Tibial artery (tissue), 4 donors: ENCODE measurements at regions not wholly inside any gene's neighbourhood (a gene's known extent, or its start where the extent isn't known, plus 50 kb on each side); places are given as distances from the start of the nearest gene placed in this dataset.
"Not testable (repeated sequence)": the region's sequence is repeated elsewhere in the genome, so short reads cannot be mapped to it uniquely, and the experiment has no call there.

Experiments
- DNase-seq, 2 donors: peaks; one replicate each; pipeline ENCODE4 v3.0.0-alpha.2; 2019
- H3K27ac ChIP-seq, 2 donors: fragments of 200-600 bp; sonication (generic) in 1 of 2; 1 replicate in 1 of 2; 2 replicates in 1 of 2; pipeline ENCODE4 v1.5.1; 2018 to 2019; ENCODE audit warnings: mild to moderate bottlenecking in 1 of 2
- H3K27me3 ChIP-seq, 2 donors: fragments of 200-600 bp; sonication (generic) in 1 of 2; one replicate each; pipeline versions ENCODE4 v1.5.1 to v1.6.0; 2016 to 2019
- H3K36me3 ChIP-seq, 3 donors: fragments of 200-600 bp; sonication (generic) in 2 of 3; one replicate each; pipeline ENCODE4 v1.5.1; 2016 to 2019; ENCODE audit warnings: mild to moderate bottlenecking in 2 of 3
- H3K4me1 ChIP-seq, 4 donors: fragments of 200-600 bp; sonication (generic) in 2 of 4; 1 replicate in 3 of 4; 2 replicates in 1 of 4; pipeline ENCODE4 v1.5.1; 2016 to 2019
- H3K4me3 ChIP-seq, 2 donors: fragments of 200-600 bp; sonication (generic) in 1 of 2; 1 replicate in 1 of 2; 2 replicates in 1 of 2; pipeline ENCODE4 v1.5.1; 2018 to 2019; ENCODE audit warnings: mild to moderate bottlenecking in 2 of 2
- H3K9me3 ChIP-seq, 3 donors: fragments of 200-600 bp; sonication (generic) in 1 of 3; one replicate each; pipeline ENCODE4 v1.5.1; 2016 to 2019
- intact Hi-C: fragments of 100-400 bp; cut with DNase I; formaldehyde crosslinking; loops from one replicate; pipeline ENCODE4 v1.15.0; 2023; ENCODE audit warnings: low total_unique reads
- TF ChIP-seq, protein P1 (sequence below), 2 experiments: fragments of 200-600 bp in 1 of 2; fragments of 450-650 bp in 1 of 2; IDR thresholded peaks; one replicate each; pipeline ENCODE4 v1.5.1; 2017 to 2019; ENCODE audit warnings: antibody characterized with exemption in 2 of 2, mild to moderate bottlenecking in 1 of 2, moderate library complexity in 1 of 2

DNA sequence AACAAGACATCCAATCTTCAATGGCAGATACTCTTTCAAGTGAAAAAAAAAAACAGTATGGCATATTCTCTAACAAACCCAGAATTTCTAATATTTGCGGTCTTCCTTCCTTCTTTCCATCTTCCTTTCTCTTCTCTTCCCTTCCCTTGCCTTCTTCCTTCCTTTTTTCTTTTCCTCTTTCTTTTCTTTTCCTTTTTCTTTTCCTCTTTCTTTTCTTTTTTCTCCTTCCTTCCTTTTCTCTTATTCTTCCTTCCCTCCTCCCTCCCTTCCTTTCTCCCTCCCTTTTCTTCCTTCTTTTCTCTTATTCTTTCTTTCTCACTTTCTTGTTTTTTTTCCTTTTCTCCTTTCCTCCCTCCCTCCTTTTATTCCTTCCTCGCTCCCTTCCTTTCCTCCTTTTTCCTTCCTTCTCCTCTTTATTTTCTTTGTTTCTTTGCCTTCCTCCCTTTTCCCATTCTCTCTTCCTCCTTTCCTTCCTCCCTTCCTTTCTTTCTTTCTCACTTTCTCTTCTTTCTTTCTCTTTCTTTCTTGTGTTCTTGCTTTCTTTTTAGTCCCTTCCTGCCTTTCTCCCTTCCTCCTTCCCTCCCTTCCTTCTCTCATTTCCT, 209.0 kb downstream of the ZNF92 start:
- H3K27me3 ChIP-seq, H3K27ac ChIP-seq, DNase-seq, H3K9me3 ChIP-seq, intact Hi-C loops, H3K4me1 ChIP-seq, H3K4me3 ChIP-seq, H3K36me3 ChIP-seq: not testable (repeated sequence)

DNA sequence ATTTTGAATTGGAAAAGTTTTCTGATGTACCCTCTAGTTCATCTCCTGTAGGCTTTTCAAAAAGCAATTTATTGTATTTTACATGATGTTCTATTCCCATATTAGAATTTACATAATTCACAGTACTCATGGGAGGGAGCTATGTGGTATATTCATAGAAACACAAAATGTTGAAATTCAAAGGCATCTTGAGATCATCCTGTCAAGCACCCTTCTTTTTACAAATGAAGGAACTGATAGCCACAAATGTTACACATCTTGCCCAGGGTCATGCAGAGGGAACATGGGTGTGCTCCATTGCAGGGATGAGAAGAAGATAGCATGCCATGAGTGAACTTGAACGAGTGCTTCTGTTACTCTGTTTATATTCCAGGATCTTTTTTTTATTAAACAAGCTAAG, 228.8 kb downstream of the ZNF92 start:
- H3K9me3 ChIP-seq, H3K27me3 ChIP-seq, H3K4me3 ChIP-seq, H3K4me1 ChIP-seq, intact Hi-C loops, DNase-seq, H3K36me3 ChIP-seq, H3K27ac ChIP-seq: not testable (repeated sequence)

DNA sequence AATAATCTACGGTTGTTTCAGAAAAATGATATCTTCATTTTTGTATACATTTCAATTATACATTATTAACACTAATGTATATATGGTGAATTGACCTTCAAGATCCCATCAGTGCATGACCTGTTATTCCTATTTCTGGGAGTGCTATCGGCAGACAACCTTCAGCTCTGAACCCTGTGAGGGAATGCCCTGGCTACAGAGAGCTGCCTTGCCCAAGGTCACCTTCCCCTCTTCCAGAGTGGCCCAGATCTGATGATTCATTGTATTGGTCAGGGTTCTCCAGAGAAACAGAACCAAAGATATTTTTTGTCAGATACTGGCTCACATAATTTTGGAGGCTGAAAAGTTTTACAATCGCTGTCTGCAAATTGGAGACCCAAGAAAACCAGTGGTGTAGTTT, 235.5 kb downstream of the ZNF92 start:
- no peak for DNase-seq
- H3K4me3 ChIP-seq: no peak overlapping the region
- intact Hi-C loops: no loop called here
- no peak overlapping the region for H3K27ac ChIP-seq
- no peaks in the 10 kb centered on the region for H3K9me3 ChIP-seq
- H3K36me3 ChIP-seq: no peaks in the 10 kb centered on the region
- TF ChIP-seq, protein P1, sequence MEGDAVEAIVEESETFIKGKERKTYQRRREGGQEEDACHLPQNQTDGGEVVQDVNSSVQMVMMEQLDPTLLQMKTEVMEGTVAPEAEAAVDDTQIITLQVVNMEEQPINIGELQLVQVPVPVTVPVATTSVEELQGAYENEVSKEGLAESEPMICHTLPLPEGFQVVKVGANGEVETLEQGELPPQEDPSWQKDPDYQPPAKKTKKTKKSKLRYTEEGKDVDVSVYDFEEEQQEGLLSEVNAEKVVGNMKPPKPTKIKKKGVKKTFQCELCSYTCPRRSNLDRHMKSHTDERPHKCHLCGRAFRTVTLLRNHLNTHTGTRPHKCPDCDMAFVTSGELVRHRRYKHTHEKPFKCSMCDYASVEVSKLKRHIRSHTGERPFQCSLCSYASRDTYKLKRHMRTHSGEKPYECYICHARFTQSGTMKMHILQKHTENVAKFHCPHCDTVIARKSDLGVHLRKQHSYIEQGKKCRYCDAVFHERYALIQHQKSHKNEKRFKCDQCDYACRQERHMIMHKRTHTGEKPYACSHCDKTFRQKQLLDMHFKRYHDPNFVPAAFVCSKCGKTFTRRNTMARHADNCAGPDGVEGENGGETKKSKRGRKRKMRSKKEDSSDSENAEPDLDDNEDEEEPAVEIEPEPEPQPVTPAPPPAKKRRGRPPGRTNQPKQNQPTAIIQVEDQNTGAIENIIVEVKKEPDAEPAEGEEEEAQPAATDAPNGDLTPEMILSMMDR (IDR thresholded peaks at IDR 0.05): no peak
- no peaks in the 10 kb centered on the region for H3K4me1 ChIP-seq
- H3K27me3 ChIP-seq: peaks cover 0 to 8% of the 10 kb centered on the region in 2 donors

DNA sequence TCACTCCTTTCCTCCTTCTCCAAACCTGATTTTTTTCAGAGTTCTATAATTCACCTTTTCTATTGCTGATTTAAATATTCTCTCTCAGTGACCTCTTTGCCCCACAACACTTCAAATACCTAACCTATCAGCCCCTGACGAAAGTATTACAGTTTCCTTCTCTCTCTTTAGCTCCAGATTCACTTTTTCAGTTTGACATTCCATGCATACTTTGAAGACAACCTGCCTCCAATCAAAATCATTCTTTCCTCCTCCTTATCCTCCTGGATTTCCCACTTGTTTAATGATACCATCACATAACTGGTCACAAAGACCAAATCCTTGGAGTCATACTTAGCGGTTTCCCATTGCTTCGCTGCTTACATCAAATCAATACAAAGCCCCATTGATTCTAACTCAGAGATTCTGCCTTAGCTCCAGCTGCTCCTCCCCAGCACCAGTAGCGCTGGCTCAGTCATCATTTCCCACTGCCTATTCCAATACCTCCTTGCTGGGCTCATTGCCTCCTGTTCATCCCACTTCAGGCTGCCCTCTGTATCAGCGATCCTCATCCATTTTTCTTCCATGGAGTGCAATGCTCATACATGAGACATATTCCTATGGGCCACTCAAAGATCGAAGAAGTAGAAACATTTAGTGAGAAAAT, 240.1 kb downstream of the ZNF92 start:
- H3K27ac ChIP-seq, H3K9me3 ChIP-seq, H3K4me1 ChIP-seq, intact Hi-C loops, H3K4me3 ChIP-seq, H3K36me3 ChIP-seq, DNase-seq: not testable (repeated sequence)
- peaks cover 0 to 11% of the 10 kb centered on the region in 2 donors for H3K27me3 ChIP-seq

DNA sequence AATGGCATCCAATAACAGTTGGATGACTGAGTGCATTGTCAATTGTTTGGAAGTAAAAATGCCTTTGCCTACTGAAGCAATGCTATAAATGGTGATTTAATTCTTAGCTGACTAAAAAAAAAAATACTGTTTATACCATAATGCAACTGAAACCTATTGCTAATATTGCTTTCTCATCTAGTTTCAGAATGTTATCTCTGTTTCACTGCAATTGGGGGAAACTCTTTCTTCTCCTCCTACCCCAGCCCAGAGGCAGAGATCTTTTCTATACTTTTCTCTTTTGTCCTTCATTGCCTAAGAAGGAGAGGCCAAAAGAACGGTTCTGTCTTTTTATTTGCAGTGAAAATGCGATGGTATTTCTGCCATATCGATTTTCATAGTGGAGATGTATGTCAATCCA, 242.5 kb downstream of the ZNF92 start:
- H3K9me3 ChIP-seq, H3K4me1 ChIP-seq, H3K27ac ChIP-seq, intact Hi-C loops, DNase-seq, H3K4me3 ChIP-seq, H3K36me3 ChIP-seq, H3K27me3 ChIP-seq: not testable (repeated sequence)

DNA sequence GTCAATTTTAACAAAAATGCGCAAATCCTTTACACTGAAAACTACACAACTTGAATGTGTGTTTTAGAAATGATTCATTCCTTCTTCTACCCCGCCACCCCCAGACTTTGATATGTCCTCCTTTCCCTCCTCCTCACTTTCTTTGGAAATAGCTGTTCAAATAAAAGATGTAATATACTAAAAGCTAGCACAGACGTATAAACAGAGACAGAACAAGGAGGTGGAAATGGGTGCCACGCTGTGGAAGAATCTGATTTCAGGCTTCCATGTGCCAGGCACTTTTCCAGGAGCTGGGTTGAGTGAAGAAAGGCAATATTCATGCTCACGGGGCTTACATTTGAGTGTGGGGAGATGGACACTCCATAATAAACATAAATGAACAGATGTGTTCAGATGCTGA, 246.6 kb downstream of the ZNF92 start:
- H3K4me1 ChIP-seq, H3K4me3 ChIP-seq, intact Hi-C loops, H3K9me3 ChIP-seq, DNase-seq, H3K36me3 ChIP-seq, H3K27ac ChIP-seq, H3K27me3 ChIP-seq: not testable (repeated sequence)

DNA sequence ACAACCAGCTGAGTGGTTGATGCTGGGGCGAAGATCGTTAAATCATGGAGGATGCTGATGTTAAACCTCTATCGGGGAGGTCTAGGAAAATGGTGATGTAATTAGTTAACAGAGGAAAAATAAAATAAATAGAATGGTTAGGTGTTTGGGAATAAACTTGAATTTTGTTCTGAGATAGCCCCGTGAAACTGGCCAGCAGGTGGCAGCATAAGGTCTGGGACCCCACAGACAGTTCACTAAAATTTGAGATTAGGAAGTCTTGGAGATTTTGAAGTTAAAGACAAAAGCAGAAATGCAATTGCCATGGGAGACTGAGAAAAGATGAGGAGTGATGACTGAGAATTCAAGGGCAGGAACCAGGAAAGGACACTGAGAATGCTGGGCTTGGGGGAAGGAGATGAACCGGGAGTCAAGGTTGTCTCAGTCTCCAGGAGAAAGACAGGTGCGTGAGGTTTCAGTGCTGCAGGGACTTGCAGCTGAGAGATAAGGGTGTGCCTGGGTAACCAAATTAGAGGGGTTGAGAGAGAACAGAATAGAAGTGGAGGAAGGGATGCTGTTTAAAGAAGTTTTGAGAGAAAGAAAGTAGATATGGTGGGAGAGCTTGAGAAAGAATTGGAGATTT, 248.0 kb downstream of the ZNF92 start:
- peak in 1 of 2 donors; percentile 26 for DNase-seq
- H3K4me1 ChIP-seq, H3K27me3 ChIP-seq, H3K9me3 ChIP-seq, intact Hi-C loops, H3K4me3 ChIP-seq, H3K27ac ChIP-seq, H3K36me3 ChIP-seq: not testable (repeated sequence)
- TF ChIP-seq, protein P1 (IDR thresholded peaks at IDR 0.05): peak in 1 of 2 experiments; percentile 41

DNA sequence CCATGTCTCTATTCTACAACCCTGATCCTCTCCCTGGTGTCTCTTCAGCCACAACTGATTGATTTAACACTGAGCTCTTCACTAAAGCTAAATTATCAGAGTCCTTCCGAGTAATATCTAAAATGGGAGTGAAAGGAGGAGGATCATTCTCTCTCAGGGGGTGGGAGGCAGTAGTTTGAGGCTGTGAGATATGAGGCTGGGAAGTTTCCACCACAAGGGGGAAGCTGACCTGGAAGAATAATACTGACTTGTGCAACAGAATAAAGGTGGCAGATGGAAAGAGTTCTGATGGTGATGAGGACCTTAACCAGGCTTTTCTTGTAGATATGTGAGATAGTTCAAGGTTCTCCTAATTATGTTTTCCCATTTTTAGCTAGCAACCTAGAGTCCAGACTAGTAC, 241.6 kb upstream of the VKORC1L1 start:
- H3K4me1 ChIP-seq, H3K36me3 ChIP-seq, H3K9me3 ChIP-seq, DNase-seq, H3K4me3 ChIP-seq, H3K27me3 ChIP-seq, H3K27ac ChIP-seq, intact Hi-C loops: not testable (repeated sequence)

DNA sequence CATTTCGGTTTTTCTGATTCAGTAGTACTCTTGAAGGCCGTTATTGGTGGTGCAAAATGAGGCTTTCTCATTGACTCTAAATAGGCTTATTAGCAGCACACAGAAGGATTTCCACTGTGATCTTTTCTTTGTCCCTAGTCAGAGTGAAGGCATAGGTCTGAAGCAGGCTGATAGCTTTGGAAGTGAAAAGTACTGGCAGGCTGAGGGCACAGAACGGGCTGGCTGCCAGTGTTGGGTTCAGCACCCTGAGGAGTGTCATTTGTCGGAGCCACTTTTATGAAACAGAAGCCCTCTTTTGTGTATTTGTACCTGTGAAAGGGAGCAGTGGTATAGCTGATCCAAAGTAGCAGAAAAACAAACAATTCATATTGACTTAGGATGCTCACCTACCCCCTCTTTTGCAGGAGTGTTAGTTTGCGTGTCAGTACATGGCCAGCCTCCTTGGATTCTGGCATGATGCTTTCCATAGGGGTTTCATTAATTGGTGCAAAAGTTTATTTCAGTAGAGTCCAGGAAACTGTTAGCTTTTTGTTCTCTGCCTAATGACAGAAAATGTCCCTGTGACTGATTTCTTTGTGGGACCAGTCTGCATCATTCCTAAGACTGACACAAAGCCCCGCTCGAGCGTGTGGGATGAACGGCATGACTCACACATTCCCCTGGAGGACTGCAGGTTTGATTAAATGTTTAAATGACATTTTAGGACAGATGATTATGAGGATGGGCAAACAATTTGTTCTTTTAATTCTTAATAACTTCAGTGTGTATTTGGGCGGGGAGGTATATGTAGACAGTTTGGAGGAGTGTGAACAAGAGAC, 239.1 kb upstream of the VKORC1L1 start:
- H3K9me3 ChIP-seq, H3K4me3 ChIP-seq, H3K4me1 ChIP-seq, DNase-seq, H3K27ac ChIP-seq, H3K36me3 ChIP-seq, H3K27me3 ChIP-seq, intact Hi-C loops: not testable (repeated sequence)

DNA sequence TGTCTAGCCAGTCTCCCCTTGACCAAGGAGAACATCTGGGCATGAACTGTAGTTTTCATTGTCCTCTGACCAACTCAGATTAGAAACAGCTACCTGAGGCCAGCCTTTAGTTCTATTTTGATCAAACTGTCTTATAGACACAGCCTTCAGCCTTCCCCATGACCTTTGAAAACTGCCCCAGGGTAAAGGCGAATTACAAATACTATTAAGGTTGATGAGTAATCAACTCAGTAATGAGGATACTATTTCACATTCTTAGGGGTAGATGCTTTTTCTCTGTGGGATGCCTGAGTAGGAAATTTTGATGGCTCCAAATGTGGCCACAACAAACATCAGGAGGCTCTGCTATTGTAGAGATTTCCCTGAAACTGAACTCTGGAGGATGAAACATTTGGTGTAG, 234.0 kb upstream of the VKORC1L1 start:
- DNase-seq, H3K9me3 ChIP-seq, H3K4me1 ChIP-seq, H3K4me3 ChIP-seq, H3K27ac ChIP-seq, H3K36me3 ChIP-seq, intact Hi-C loops, H3K27me3 ChIP-seq: not testable (repeated sequence)

DNA sequence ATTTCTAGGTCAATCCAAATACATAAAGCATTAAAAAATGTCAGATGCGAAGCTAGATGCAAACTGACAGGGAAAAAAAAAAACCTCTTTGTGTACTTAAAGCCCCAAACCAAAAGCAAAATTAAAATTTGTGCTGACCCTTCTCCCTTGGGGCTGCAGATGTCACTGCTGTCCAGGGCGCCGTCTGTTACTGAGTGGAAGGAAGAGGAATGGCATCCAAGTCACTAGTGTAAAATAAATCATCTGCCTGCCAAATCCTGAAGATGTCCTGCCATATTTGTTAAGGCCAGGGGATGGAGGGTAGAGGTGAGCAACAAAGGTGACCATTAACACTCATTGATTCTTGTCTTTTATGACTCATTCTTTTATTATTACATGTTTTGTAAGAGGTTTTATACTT, 233.2 kb upstream of the VKORC1L1 start:
- intact Hi-C loops, H3K4me3 ChIP-seq, H3K27ac ChIP-seq, H3K4me1 ChIP-seq, H3K27me3 ChIP-seq, H3K36me3 ChIP-seq, H3K9me3 ChIP-seq, DNase-seq: not testable (repeated sequence)

DNA sequence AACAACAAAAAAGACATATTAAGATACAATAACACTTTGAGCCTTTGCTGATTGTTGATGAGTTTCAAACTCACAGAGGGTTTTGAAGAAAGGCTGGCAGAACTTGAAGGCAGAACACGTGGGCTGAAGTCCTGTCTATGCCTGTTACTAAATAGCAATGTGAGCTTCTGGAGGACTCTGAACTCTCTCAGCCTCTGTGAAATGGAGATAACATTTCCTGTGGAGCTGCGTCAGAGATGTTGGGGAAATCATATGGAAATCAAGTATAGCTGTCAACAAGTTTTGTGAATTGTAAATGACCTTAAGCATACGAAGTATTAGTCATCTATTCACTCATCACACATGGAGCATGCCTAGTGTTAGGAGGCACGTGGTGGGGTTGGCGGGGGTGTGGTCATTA, 229.4 kb upstream of the VKORC1L1 start:
- H3K9me3 ChIP-seq, H3K36me3 ChIP-seq, H3K4me1 ChIP-seq, DNase-seq, intact Hi-C loops, H3K4me3 ChIP-seq, H3K27me3 ChIP-seq, H3K27ac ChIP-seq: not testable (repeated sequence)
